ENCODE measurements at regions not wholly inside any gene's neighbourhood (a gene's known extent, or its start where the extent isn't known, plus 50 kb on each side); places are given as distances from the start of the nearest gene placed in this dataset.

DNA sequence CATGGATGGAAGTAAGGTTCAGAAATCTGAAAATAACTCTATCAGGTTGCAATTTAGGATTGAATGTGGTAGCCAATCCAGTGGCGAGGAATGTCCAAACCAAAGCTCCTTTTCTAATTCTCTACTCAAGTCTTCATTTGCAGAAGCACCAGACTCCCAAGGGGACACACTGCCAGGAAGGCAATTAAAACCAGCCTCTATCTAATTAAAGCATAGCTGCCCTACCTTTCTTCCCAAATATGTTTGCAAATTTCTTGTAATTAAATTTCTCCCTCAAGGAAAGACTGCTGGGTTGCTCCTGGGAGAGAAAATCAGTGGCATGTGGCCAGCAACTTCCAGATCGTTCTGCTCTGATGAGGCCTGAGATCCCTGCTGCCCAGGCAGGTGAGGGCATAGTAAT lies 153.4 kb upstream of the MCTP2 start:
- TF ChIP-seq, protein P1, sequence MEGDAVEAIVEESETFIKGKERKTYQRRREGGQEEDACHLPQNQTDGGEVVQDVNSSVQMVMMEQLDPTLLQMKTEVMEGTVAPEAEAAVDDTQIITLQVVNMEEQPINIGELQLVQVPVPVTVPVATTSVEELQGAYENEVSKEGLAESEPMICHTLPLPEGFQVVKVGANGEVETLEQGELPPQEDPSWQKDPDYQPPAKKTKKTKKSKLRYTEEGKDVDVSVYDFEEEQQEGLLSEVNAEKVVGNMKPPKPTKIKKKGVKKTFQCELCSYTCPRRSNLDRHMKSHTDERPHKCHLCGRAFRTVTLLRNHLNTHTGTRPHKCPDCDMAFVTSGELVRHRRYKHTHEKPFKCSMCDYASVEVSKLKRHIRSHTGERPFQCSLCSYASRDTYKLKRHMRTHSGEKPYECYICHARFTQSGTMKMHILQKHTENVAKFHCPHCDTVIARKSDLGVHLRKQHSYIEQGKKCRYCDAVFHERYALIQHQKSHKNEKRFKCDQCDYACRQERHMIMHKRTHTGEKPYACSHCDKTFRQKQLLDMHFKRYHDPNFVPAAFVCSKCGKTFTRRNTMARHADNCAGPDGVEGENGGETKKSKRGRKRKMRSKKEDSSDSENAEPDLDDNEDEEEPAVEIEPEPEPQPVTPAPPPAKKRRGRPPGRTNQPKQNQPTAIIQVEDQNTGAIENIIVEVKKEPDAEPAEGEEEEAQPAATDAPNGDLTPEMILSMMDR (conservative IDR thresholded peaks at IDR 0.05) = no peak
- no peak for TF ChIP-seq ZFX (IDR thresholded peaks at IDR 0.05)

All from C4-2B (cell line).